AG09309 (cell line): ENCODE measurements at regions not wholly inside any gene's neighbourhood (a gene's known extent, or its start where the extent isn't known, plus 50 kb on each side); places are given as distances from the start of the nearest gene placed in this dataset.

ENCODE experiments used
- DNase-seq: peaks from one replicate; pipeline ENCODE4 v3.0.0-alpha.2; 2010; ENCODE audit warnings: low read depth
- H3K4me3 ChIP-seq: 2 replicates; pipeline ENCODE4 v1.5.1; 2011; ENCODE audit warnings: mild to moderate bottlenecking, low read depth, low read length, moderate library complexity; ENCODE audit not compliant: control insufficient read depth
- CTCF ChIP-seq: IDR thresholded peaks from 2 replicates; pipeline ENCODE4 v1.5.1; 2011; ENCODE audit warnings: mild to moderate bottlenecking, low read depth, low read length, inconsistent platforms; ENCODE audit not compliant: insufficient read depth, control insufficient read depth; ENCODE audit errors: missing control alignments

DNA sequence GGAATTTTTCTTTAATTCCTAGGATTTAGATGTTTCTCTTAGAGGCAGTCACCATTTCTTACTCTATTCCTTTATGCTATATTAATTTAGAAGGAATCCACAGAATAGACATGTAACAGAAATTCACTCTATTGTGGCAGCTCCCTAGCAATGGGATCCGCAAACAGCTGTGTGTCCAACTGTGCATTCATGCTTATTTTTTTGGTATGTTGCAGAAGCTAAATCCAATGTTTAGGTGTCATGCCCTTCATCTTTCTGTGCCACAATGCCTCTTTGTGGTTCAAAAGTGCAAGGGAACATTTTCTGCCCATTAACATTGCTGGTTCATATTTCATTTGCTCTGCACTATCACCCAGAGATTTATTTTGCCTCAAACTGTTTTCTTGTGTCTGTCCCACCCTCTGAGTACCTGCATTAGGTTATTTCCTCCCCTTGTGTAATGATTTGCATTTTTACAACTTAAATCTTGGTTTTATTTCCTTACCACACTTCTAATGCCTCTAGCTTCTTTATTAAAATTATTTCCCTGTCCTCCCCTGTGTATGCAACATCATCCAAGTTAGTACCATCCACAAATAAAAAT is 816.5 kb downstream of the EFNA5 start:
- no peak overlapping the region for H3K4me3 ChIP-seq
- TF ChIP-seq CTCF = no peak
- no peak for DNase-seq

DNA sequence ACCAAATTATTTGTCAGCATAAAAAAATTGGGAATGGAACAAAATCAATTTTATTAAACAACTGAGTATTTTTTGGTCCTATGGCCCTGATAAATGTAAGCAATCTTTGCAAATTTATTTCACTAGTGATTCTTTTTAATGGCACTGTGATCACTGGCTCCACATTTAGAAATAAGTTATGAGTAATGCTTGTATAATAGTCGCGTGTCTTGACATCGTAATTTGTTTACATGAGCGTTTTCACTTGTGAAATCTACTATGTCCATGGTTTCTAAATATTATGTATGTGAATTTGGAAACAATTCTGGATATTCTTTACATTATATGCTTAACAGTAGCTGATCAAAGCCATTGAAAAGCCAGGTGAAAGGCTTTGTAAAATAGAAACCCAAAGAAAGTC is 817.5 kb downstream of the EFNA5 start:
- H3K4me3 ChIP-seq = no peak overlapping the region
- no peak for DNase-seq
- TF ChIP-seq CTCF = no peak

DNA sequence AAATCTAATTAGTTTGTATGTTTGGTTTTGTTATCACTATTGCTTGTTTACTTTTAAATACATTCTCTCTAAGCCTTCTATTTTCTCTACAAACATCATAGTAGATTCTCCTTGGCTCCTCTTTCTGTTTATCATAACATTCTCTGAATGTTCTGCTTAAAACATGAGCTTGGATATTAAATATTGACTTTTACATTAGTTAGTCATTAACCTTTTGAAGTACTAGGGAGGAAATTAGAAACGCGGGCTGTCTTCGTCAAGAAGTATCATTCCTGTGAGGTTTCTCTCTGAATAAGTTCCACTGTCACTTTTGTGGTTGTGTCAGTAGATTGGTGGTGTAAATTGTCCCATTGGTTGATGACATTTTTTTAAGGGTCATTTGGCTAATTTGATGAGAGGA is 821.5 kb downstream of the EFNA5 start:
- TF ChIP-seq CTCF = no peak
- DNase-seq = no peak
- no peak overlapping the region for H3K4me3 ChIP-seq

- H3K4me3 ChIP-seq = no peak overlapping the region
- DNase-seq = no peak
- TF ChIP-seq CTCF = no peak
Measured at GRCh38 chr5:106843812-106844416, 826.8 kb downstream of the EFNA5 start.

DNA sequence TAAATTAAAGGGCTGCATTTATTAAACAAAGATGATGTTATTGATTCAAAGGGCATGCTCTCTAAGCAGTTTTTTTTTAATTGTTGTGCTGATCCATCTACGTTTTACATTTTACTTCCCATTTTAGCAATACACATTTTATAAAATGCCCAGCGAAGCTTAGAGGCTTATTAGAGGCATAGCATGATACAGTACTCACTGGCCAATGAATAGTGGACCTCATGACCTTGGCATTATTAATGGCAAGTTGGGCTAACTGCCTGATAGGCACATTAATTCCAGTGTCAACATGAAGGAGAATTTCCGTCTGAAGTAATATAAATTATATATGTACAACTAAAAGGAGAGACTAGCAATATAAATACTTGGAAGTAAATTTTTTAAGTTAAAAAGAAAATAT is 837.2 kb downstream of the EFNA5 start:
- no peak for DNase-seq
- no peak overlapping the region for H3K4me3 ChIP-seq
- no peak for TF ChIP-seq CTCF

GRCh38 chr5:106827061-106827460 is 843.7 kb downstream of the EFNA5 start:
- no peak overlapping the region for H3K4me3 ChIP-seq
- DNase-seq = no peak
- TF ChIP-seq CTCF = no peak
